Amniotic stem cell (primary cell): ENCODE measurements at regions not wholly inside any gene's neighbourhood (a gene's known extent, or its start where the extent isn't known, plus 50 kb on each side); places are given as distances from the start of the nearest gene placed in this dataset.

ENCODE experiments used
- DNase-seq: peaks from one replicate; lab custom pipeline; 2025; lab: John Stamatoyannopoulos, UW

DNA sequence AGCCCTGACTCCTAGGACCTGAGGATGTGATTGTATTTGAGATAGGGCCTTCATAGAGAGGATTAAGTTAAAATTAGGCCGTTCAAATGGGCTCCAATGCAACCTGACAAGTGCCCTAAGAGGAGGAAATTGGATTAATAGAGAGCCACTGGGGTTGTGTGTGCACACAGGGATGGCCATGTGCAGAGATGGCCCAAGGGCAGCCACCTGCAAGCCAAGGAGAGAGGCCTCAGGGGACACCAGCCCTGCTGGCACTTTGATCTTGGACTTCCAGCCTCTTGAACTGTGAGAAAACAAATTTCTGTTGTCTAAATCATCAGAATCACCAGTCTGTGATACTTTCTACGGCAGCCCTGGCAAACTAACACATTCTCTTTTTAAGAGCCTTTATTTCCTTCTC is 598.8 kb downstream of the UTRN start:
- DNase-seq = no peak

- DNase-seq = no peak
Observed at GRCh38 chr6:144885817-144886216, 600.7 kb downstream of the UTRN start.

DNA sequence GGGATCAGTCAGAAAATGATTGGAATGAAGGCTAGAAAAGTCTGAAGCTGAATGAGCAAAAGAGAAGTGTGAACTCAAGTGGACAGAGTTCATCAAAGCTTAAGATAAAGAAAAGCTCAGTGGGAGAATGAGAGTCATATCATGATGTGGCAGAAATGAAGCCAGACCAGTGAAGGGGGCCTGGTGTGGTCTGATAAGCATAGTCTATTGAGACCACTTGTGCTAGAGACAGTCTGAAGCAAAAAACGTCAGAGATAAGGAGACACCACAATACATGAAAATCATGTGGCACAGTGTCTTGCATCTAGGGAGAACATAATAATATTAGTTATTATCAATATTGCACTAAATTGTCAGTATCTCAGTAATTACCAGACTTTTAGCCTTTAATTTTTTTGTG is 601.5 kb downstream of the UTRN start:
- no peak for DNase-seq

- no peak for DNase-seq
Observed at GRCh38 chr6:144888621-144889020, 603.5 kb downstream of the UTRN start.

DNA sequence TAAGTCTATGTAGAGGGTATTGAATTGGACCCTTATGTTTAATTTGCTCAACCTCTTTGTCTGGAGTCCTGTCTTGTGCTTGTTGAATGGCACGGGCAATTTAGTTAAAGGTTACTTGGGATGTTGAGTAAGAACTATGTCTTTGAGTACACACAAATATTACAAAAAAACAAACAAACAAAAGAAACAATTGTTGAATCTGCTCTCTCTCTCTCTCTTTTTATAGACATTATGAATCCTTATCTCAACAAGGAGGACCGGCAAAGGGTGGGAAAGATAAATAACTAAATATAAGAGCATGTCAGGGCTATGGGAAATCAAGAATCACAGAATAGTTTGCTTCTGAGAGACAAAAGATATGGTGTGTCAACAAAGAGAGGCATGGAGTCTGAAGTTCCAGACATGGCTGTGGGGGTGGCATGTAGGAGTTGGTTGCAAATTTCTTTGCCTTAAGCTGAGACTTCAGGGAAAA is 608.6 kb downstream of the UTRN start:
- DNase-seq = no peak

GRCh38 chr6:144894240-144894639 is 609.1 kb downstream of the UTRN start:
- no peak for DNase-seq

DNA sequence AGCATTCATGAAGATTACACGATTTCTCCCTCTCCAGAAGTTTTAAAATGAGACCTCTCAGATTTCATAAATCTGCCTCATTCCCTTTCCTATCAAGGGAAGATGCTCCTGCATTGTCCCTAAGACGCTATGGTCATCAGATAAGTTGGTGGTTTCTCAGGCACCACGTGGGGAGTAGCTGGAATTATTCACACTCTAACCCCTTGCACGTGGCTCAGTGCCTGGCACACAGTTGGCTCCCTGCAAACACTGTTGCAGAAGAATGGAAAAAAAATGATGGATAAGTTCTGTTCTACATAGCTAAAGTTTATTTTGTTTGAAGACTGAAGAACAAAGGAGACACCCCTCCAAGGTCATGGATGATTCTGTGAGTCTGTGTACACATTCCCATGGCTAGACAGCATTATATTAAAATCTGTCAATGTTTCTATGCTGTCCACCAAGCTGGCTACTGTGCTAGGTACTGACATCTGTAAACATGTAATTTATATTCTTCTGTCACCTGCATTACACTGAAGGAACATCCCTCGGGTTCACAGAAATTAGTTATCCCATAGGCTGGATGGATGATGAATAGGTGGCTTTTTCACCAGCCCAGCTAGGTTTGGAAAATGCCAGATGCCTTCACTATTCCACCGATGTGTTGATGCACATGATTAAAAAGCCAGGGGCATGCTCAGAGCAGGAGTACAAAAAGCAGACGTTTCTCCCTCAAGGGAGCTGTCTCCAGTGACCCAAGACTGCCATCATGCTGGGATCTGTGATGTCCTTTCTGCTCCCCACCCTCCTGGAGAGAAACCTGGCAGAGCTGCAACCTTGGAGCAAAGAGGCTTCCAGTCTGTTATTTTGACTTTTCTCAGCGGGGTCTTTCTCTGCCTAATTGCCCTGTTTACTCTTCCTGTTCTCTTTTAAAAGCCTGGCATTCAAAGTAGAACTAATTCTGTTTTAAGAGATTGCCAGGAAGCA is 610.5 kb downstream of the UTRN start:
- DNase-seq = no peak

- no peak for DNase-seq
Observed at GRCh38 chr6:144896289-144896688, 611.2 kb downstream of the UTRN start.

DNA sequence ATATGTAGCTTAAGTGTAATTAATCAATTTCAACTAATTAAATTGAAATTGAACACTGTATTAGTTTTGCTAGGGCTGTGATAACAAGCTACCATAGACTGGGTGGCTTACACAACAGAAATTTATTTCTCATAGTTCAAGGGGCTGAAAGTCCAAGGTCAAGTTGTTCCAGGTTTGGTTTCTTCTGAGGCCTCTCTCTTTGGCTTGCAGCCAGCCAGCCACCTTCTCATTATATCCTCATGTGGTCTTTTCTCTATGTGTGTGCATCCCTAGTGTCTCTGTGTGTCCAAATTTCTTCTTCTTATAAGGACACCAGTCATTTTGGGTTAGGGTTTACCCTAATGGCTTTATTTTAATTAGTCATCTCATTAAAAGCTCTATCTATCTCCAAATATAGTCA is 611.7 kb downstream of the UTRN start:
- DNase-seq = no peak

DNA sequence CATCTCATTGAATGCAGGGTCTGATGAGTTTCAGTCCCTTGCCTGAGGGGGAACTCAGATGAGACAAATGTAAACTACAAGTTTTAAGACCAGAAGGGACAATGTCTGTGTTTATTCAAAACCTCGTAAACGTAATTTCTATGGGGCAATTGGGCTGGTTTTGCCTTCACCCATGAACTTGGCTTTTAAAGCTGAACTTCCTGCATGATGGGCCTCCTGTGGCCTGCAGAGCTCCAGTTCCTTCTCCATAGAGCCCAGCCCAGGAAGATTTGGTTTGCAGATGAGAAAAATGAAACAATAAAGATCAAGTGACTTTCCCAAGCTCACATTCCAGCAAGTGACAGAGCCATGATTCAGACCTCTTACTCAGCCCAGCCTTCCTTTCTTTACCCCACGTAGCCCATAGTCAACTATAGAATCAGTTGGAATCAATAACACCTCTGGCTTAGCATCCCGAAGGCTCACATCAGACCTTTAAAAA is 612.3 kb downstream of the UTRN start:
- peak; percentile 26 for DNase-seq

DNA sequence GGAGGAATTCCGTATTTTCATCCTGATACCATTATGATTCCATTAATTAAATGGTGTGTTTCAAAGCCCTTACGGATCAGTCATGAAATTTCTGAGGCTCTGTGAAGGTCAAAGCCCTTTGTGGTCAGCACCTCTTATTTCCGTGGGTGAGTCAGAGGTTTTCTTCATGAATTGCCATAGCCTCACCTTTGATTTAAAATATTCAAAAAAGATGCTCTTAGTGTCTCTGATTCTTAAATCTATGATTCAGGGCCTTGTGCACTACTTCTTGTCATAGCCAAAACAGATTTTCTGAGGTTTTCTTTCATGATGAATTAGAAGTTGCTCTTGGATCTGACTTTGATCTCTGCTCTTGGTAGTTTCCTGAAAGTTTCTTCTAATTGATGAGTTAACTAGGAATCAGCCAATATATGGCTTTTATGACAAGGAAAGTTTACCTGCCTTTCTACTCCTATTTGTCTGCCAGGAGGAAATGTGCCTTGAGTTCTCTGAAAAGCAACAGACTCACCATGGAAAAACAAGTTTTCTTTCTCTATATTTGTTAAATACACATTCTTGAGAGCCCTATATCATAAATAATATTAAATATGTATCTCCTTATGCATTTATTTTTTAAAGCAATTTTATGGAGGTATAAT is 613.0 kb downstream of the UTRN start:
- no peak for DNase-seq

GRCh38 chr6:144898741-144899140 is 613.6 kb downstream of the UTRN start:
- no peak for DNase-seq

DNA sequence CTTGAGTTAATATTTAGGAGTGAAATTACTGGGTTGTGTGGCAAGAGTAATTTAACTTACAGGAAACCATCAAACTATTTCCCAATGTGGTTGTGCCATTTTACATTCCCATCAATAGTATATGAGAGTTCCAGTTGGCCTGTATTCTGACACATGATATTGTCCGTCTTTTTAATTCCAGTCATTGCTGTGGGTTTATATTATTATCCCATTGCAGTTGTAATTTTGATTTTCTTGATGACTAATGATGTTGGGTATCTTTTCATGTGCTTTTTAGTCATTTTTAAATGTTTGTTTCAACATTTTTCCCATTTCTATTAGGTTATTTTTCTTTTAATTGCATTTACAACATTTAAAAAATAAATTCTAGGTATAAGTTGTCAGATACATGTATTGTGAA is 614.0 kb downstream of the UTRN start:
- peak; percentile 5 for DNase-seq

DNA sequence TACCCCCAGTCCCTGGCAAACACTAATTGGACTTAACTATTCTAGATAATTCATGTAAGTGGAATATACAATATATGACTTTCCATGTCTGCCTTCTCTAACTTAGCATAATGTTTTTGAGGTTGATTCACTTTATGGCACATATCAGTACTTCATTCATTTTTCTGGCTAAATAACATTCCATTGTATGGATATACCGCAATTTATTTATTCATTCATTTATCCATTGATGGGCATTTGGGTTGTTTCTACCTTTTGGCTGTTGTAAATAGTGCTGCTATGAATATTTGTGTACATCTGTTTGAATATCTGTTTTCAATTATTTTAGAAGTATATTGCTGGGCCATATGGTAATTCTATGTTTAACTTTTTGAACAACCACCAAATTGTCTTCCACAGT is 616.3 kb downstream of the UTRN start:
- no peak for DNase-seq

DNA sequence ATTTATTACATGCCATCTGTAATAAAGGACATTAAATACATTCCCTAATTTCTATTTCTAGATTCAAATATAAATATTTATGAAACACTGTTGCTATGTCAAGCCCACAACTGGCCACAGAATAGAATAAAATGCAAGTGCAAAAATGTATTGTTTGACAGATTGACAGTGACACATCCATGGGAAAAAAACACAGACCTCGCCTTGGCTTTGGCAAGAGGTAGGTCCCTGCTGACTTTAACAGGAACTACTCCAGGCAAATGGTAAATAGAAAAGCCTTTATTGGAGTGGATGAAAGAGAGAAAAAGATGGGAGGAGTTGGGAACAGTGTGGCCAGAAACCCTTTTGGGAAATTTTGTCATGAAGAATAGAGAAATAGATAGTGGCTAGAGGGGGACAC is 622.9 kb downstream of the UTRN start:
- DNase-seq = no peak

DNA sequence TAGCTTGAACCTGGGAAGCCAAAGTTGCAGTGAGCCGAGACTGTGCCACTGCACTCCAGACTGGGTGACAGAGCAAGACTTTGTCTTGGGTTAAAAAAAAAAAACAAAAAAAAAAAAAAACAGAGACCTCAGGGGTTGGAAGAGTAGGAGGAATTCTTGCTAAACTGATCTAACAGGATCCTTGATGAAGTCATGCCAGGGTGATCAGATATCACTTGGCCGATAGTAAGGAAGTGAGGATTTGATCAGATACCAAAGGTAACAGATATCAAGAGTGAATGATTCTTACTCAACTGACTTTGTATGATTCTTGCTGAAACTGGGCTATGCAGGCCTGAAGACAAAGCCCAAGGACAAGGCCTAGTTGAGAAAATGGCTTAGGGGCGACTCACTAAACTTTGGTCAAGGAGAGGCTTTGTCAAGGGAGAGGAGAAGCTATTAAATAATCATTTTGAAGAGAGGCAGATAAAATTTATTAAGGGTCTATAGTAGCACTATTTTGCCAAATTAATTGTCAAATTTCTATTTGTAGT is 624.7 kb downstream of the UTRN start:
- DNase-seq = no peak

- DNase-seq = no peak
Observed at GRCh38 chr6:144911322-144911721, 626.2 kb downstream of the UTRN start.

DNA sequence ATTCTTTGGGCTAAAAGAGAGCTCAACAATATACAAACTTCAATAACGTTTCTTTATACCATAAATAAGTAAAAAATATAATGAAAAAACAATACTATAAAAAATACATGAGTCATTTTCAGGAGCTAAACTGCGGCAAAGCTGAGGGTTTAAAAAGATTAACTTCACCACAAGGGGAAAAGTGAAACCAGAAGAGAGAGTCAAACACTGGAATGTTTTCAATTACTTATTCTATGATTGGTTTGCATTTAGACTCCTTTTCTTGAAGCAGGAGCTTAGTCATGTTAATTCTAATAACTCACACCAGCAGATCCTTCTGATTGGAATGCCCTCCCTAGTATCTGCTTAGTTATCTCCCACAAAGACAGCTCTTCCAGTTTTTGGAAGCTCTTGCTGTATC is 627.3 kb downstream of the UTRN start:
- DNase-seq = peak; percentile 54

DNA sequence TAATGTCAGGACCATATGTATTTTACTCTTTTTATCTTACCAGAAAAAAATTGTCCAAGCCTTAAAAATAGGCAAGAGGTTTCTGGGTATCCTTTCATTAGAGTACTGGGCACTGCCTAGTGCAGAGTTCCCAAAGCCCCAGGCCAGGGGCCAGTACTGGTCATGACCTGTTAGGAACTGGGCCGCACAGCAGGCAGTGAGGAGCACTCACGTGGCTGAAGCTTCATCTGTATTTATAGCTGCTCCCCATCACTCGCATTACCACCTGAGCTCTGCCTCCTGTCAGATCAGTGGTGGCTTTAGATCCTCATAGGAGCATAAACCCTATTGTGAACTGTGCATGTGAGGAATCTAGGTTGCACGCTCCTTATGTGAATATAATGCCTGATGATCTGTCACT is 632.9 kb downstream of the UTRN start:
- DNase-seq = no peak

- no peak for DNase-seq
Observed at GRCh38 chr6:144919560-144919959, 634.4 kb downstream of the UTRN start.

DNA sequence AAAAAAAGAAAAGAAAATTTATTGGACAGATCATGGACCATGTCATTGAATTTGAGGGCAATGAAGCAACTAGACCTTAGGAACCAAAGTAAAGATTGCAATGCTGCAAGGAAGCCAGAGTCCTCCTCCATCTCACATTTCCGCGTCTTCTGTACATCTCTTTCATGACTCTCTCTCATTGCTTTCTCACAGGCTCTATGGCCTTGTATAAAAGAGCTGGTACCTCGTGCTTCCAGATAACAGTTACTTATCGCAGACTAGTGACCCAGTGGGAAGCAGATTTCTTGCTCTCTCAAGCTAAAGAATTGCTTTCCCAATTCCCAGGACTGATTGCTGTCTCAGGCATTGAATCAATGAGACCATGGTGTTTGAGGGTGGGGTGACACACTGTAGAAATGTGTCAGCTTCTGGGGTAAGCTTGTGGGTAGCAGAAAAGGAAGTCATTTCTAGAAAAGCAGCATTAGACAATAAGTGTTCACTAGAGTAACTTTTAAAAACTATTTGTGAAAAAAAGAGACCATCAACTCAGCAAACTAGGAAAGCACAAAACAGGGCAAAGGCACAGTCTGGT is 635.3 kb downstream of the UTRN start:
- DNase-seq = no peak

DNA sequence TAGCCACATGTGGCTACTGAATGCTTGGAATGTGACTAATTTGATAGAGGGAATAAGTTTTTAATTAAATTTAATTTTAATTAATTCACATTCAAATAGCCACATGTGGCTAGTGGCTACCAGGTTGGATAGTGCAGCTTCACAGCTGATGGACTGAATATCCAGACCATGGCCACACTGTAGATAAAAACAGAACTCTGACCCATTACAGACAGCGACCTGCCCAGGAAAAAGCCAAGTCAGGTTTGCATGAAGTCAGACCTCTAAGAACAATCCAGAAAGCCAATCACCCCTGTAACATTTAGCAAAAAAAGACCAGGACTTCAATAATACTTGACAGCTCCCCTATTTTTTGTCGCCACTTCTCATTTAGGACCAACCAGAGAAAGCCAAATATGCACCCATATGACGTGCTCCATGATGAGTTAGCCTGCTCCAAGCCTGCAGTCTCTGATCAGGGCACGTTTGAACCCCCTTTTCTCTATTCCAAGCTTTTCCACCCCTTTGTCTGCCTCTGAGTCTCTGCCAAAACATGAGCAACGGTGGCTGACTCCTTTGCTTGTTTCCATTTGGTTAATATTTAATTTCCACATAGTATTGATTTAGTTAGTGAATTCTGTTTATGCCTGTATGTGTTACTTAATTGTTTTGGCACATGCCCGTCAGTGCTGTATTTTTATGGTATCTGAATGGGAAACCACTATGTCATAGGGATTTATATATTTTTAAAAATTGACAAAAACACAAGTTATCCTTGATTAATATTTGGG is 636.3 kb downstream of the UTRN start:
- DNase-seq = no peak
